ENCODE measurements at regions not wholly inside any gene's neighbourhood (a gene's known extent, or its start where the extent isn't known, plus 50 kb on each side); places are given as distances from the start of the nearest gene placed in this dataset.

GRCh38 chr22:34319346-34319745 is 399.1 kb upstream of the LARGE1 start:
- ChIA-PET RAD21 (ENCODE audit: low non-redundant PET in 1 of 2, low total read pairs in 2 of 2, uncharacterized antibody in 2 of 2, unreplicated experiment in 2 of 2) (no interaction called here), CTCF (no interaction called here), POLR2A (no interaction called here)
- Histone ChIP-seq H3K79me2 (ENCODE audit: insufficient read depth, low read length) (no peaks in the 10 kb centered on the region), H3K36me3 (ENCODE audit: control insufficient read depth in 1 of 2, insufficient read depth in 2 of 2, low read length in 2 of 2) (no peaks in the 10 kb centered on the region), H3K4me3 (replicated peaks in 1 of 2; ENCODE audit: low read depth in 1 of 2, low read length in 2 of 2) (no peak overlapping the region), H3K27me3 (ENCODE audit: insufficient read depth, low read length) (no peaks in the 10 kb centered on the region), H3K9me3 (ENCODE audit: control insufficient read depth in 1 of 2, insufficient read depth in 1 of 2, low read depth in 1 of 2, low read length in 2 of 2) (peaks cover under 1 to 5% of the 10 kb centered on the region in 2 experiments; a peak in 2 of 4 replicates), H3K4me2 (ENCODE audit: low read length) (no peak overlapping the region), H3K9me2 (ENCODE audit: insufficient read depth) (no peaks in the 10 kb centered on the region), H3K27ac (ENCODE audit: low read depth, low read length) (no peak overlapping the region), H3K9ac (ENCODE audit: low read length) (no peak overlapping the region), H2AFZ (ENCODE audit: low read depth, low read length, poor library complexity, severe bottlenecking) (no peak overlapping the region), H3K4me1 (ENCODE audit: control insufficient read depth in 1 of 2, insufficient read depth in 2 of 2, low read length in 2 of 2) (no peaks in the 10 kb centered on the region), H4K20me1 (ENCODE audit: insufficient read depth) (no peaks in the 10 kb centered on the region)
- BruUV-seq (replicated peaks): no TSS peak
- no peak for DNase-seq (ENCODE audit: low read depth, low spot score)
- TF ChIP-seq ZNF274 (IDR thresholded peaks at IDR 0.05; ENCODE audit: low read depth, low read length) (no peak), EGR1 (IDR thresholded peaks at IDR 0.05; ENCODE audit: low read depth) (no peak), POLR2A (IDR thresholded peaks at IDR 0.05; ENCODE audit: borderline replicate concordance, extremely low read depth, insufficient read depth, insufficient read length) (no peak), ZBTB33 (IDR thresholded peaks at IDR 0.05; ENCODE audit: extremely low read depth, insufficient replicate concordance, low read length) (no peak), EZH2 (IDR thresholded peaks at IDR 0.05) (no peak), TCF7L2 (IDR thresholded peaks at IDR 0.05; ENCODE audit: borderline replicate concordance, extremely low read depth, insufficient read depth, insufficient read length) (no peak), ELF1 (IDR thresholded peaks at IDR 0.05; ENCODE audit: borderline replicate concordance, low read depth) (no peak), ZFX (IDR thresholded peaks at IDR 0.05) (no peak), ATF3 (IDR thresholded peaks at IDR 0.05) (no peak), CEBPB (IDR thresholded peaks at IDR 0.05; ENCODE audit: low read depth) (no peak), MAX (IDR thresholded peaks at IDR 0.05) (no peak), SRF (IDR thresholded peaks at IDR 0.05; ENCODE audit: low read depth) (no peak), FOSL1 (IDR thresholded peaks at IDR 0.05; ENCODE audit: low read depth) (no peak), YY1 (IDR thresholded peaks at IDR 0.05; ENCODE audit: extremely low read depth, insufficient replicate concordance, low read depth, low read length) (no peak), CBX3 (IDR thresholded peaks at IDR 0.05; ENCODE audit: low read depth) (no peak), JUND (IDR thresholded peaks at IDR 0.05) (no peak), POLR2AphosphoS5 (IDR thresholded peaks at IDR 0.05; ENCODE audit: low read depth, low read length) (no peak), SIN3A (IDR thresholded peaks at IDR 0.05; ENCODE audit: low read depth) (no peak), REST (IDR thresholded peaks at IDR 0.05; ENCODE audit: low read depth) (no peak), RAD21 (IDR thresholded peaks at IDR 0.05; ENCODE audit: low read depth) (no peak)
- intact Hi-C loops (cut with micrococcal nuclease): no loop called here
- no peak for ATAC-seq
